Keratinocyte (primary cell): ENCODE measurements at regions not wholly inside any gene's neighbourhood (a gene's known extent, or its start where the extent isn't known, plus 50 kb on each side); places are given as distances from the start of the nearest gene placed in this dataset.

ENCODE experiments used
- CTCF ChIP-seq, 3 experiments: IDR thresholded peaks in 1 of 3; conservative IDR thresholded peaks in 1 of 3; optimal IDR thresholded peaks in 1 of 3; 2 replicates in 2 of 3; 3 replicates in 1 of 3; pipeline versions ENCODE3 to v1.5.1; 2011; ENCODE audit warnings: low read length in 3 of 3, mild to moderate bottlenecking in 3 of 3, moderate library complexity in 2 of 3, control low read depth in 1 of 3, inconsistent platforms in 1 of 3; ENCODE audit not compliant: insufficient read depth in 2 of 3; ENCODE audit errors: extremely low read depth in 1 of 3
- EZH2 ChIP-seq: IDR thresholded peaks from one replicate; pipeline ENCODE4 v1.6.1; 2012; ENCODE audit warnings: inconsistent platforms, mild to moderate bottlenecking, low read length, moderate library complexity

DNA sequence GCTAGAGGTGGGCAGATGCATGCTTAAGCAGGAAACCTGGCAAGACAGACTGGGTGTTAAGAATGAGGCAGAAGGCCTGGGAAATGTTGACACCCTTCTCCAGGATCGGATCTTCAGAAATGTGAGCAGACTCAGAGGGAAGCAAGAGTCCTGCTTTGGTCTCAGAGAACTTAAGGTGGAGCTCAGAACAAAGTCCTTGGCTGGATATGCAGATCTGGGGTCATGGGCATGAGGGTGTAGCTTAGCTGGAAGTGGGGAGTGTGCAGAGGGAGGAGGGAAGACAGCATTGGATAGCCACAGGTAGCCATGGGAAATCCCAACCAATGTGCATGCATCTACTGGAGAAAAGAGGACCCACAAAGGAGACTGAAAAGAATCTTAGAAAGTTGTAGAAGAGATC lies 58.6 kb upstream of the CDON start:
- TF ChIP-seq CTCF (optimal IDR thresholded peaks at IDR 0.05 in 1 of 3, IDR thresholded peaks at IDR 0.05 in 1 of 3, conservative IDR thresholded peaks at IDR 0.05 in 1 of 3; ENCODE audit: extremely low read depth in 1 of 3, insufficient read depth in 2 of 3, low read length in 3 of 3): no peak
- no peak for TF ChIP-seq EZH2
